BLaER1 (cell line): ENCODE measurements at regions not wholly inside any gene's neighbourhood (a gene's known extent, or its start where the extent isn't known, plus 50 kb on each side); places are given as distances from the start of the nearest gene placed in this dataset.

ENCODE experiments used
- H3K27ac ChIP-seq: shearing (Covaris generic); formaldehyde crosslinking; 2 replicates; pipeline ENCODE4 v1.8.1; 2022
- H3K27me3 ChIP-seq: shearing (Covaris generic); formaldehyde crosslinking; 2 replicates; pipeline ENCODE4 v1.8.1; 2022
- H3K36me3 ChIP-seq: shearing (Covaris generic); formaldehyde crosslinking; 2 replicates; pipeline ENCODE4 v1.8.1; 2022
- H3K4me1 ChIP-seq: shearing (Covaris generic); formaldehyde crosslinking; 2 replicates; pipeline ENCODE4 v1.8.1; 2022
- H3K4me2 ChIP-seq: shearing (Covaris generic); formaldehyde crosslinking; 2 replicates; pipeline ENCODE4 v1.8.1; 2022
- H3K4me3 ChIP-seq: shearing (Covaris generic); formaldehyde crosslinking; 2 replicates; pipeline ENCODE4 v1.8.1; 2022
- H3K9ac ChIP-seq: shearing (Covaris generic); formaldehyde crosslinking; 2 replicates; pipeline ENCODE4 v1.8.1; 2022
- H3K9me3 ChIP-seq: shearing (Covaris generic); formaldehyde crosslinking; 2 replicates; pipeline ENCODE4 v1.8.1; 2022
- H4K20me1 ChIP-seq: shearing (Covaris generic); formaldehyde crosslinking; 2 replicates; pipeline ENCODE4 v1.8.1; 2022
- Cebpa-rat ChIP-seq: shearing (Covaris generic); IDR thresholded peaks from 2 replicates; pipeline ENCODE4 v1.8.1; 2022

- Histone ChIP-seq H3K27me3 (no peaks in the 10 kb centered on the region), H3K4me2 (no peak overlapping the region), H3K36me3 (no peaks in the 10 kb centered on the region), H4K20me1 (no peaks in the 10 kb centered on the region), H3K9ac (no peak overlapping the region), H3K27ac (no peak overlapping the region), H3K4me1 (no peaks in the 10 kb centered on the region), H3K4me3 (no peak overlapping the region), H3K9me3 (no peaks in the 10 kb centered on the region)
- TF ChIP-seq Cebpa-rat: no peak
Observed at GRCh38 chr1:4939266-4939665, 284.9 kb downstream of the AJAP1 start.

- no peak overlapping the region for H3K27ac ChIP-seq
- H3K4me3 ChIP-seq: no peak overlapping the region
- no peaks in the 10 kb centered on the region for H4K20me1 ChIP-seq
- no peak for TF ChIP-seq Cebpa-rat
- no peak overlapping the region for H3K4me2 ChIP-seq
- no peak overlapping the region for H3K9ac ChIP-seq
- H3K36me3 ChIP-seq: no peaks in the 10 kb centered on the region
- no peaks in the 10 kb centered on the region for H3K4me1 ChIP-seq
- no peaks in the 10 kb centered on the region for H3K27me3 ChIP-seq
- H3K9me3 ChIP-seq: no peaks in the 10 kb centered on the region
Observed at GRCh38 chr1:4937876-4938534, 283.6 kb downstream of the AJAP1 start.

- no peak overlapping the region for H3K9ac ChIP-seq
- TF ChIP-seq Cebpa-rat: no peak
- no peaks in the 10 kb centered on the region for H3K27me3 ChIP-seq
- H3K4me3 ChIP-seq: no peak overlapping the region
- H3K36me3 ChIP-seq: no peaks in the 10 kb centered on the region
- H3K4me2 ChIP-seq: no peak overlapping the region
- H3K27ac ChIP-seq: no peak overlapping the region
- H3K4me1 ChIP-seq: peaks cover 8% of the 10 kb centered on the region
- H4K20me1 ChIP-seq: no peaks in the 10 kb centered on the region
- no peaks in the 10 kb centered on the region for H3K9me3 ChIP-seq
Observed at GRCh38 chr1:4935807-4936206, 281.4 kb downstream of the AJAP1 start.

- no peak overlapping the region for H3K9ac ChIP-seq
- peaks cover 11% of the 10 kb centered on the region for H3K4me1 ChIP-seq
- H3K36me3 ChIP-seq: no peaks in the 10 kb centered on the region
- no peaks in the 10 kb centered on the region for H4K20me1 ChIP-seq
- H3K9me3 ChIP-seq: no peaks in the 10 kb centered on the region
- H3K4me2 ChIP-seq: no peak overlapping the region
- no peaks in the 10 kb centered on the region for H3K27me3 ChIP-seq
- TF ChIP-seq Cebpa-rat: no peak
- H3K4me3 ChIP-seq: no peak overlapping the region
- no peak overlapping the region for H3K27ac ChIP-seq
Observed at GRCh38 chr1:4933232-4933631, 278.8 kb downstream of the AJAP1 start.

GRCh38 chr1:4932311-4933030, 278.1 kb downstream of the AJAP1 start:
- H3K27ac ChIP-seq: no peak overlapping the region
- H3K36me3 ChIP-seq: no peaks in the 10 kb centered on the region
- H3K27me3 ChIP-seq: no peaks in the 10 kb centered on the region
- no peaks in the 10 kb centered on the region for H4K20me1 ChIP-seq
- H3K9ac ChIP-seq: no peak overlapping the region
- no peak overlapping the region for H3K4me3 ChIP-seq
- peaks cover 11% of the 10 kb centered on the region for H3K4me1 ChIP-seq
- no peak overlapping the region for H3K4me2 ChIP-seq
- TF ChIP-seq Cebpa-rat: no peak
- no peaks in the 10 kb centered on the region for H3K9me3 ChIP-seq

- H3K9ac ChIP-seq: no peak overlapping the region
Observed at GRCh38 chr1:4931486-4931885, 277.1 kb downstream of the AJAP1 start.

GRCh38 chr1:4928186-4928585, 273.8 kb downstream of the AJAP1 start:
- no peak overlapping the region for H3K27ac ChIP-seq
- H3K4me2 ChIP-seq: no peak overlapping the region
- H3K9me3 ChIP-seq: no peaks in the 10 kb centered on the region
- H3K27me3 ChIP-seq: no peaks in the 10 kb centered on the region
- H3K4me1 ChIP-seq: peaks cover 11% of the 10 kb centered on the region
- peak; percentile 42; the same call in 1 of the 2 replicates for TF ChIP-seq Cebpa-rat
- no peak overlapping the region for H3K9ac ChIP-seq
- H4K20me1 ChIP-seq: no peaks in the 10 kb centered on the region
- no peaks in the 10 kb centered on the region for H3K36me3 ChIP-seq
- H3K4me3 ChIP-seq: no peak overlapping the region

More at GRCh38 chr1:4931486-4931885, 277.1 kb downstream of the AJAP1 start:
- H3K4me1 ChIP-seq: peaks cover 11% of the 10 kb centered on the region
- no peak overlapping the region for H3K4me3 ChIP-seq
- peak overlapping the region; percentile 49 for H3K4me2 ChIP-seq
- H3K27me3 ChIP-seq: no peaks in the 10 kb centered on the region
- H3K9me3 ChIP-seq: no peaks in the 10 kb centered on the region
- no peaks in the 10 kb centered on the region for H3K36me3 ChIP-seq
- H4K20me1 ChIP-seq: no peaks in the 10 kb centered on the region
- no peak for TF ChIP-seq Cebpa-rat
- no peak overlapping the region for H3K27ac ChIP-seq

- Histone ChIP-seq H3K4me1 (no peaks in the 10 kb centered on the region), H3K4me3 (no peak overlapping the region), H3K36me3 (no peaks in the 10 kb centered on the region), H3K9ac (no peak overlapping the region), H3K27me3 (no peaks in the 10 kb centered on the region), H3K27ac (no peak overlapping the region), H3K9me3 (peaks cover 14% of the 10 kb centered on the region), H3K4me2 (no peak overlapping the region), H4K20me1 (no peaks in the 10 kb centered on the region)
- TF ChIP-seq Cebpa-rat: no peak
Observed at GRCh38 chr1:4924356-4924755, 269.9 kb downstream of the AJAP1 start.

- Histone ChIP-seq H3K27me3 (no peaks in the 10 kb centered on the region), H3K4me3 (no peak overlapping the region), H3K4me2 (no peak overlapping the region), H3K36me3 (no peaks in the 10 kb centered on the region), H4K20me1 (no peaks in the 10 kb centered on the region), H3K9ac (no peak overlapping the region), H3K27ac (no peak overlapping the region), H3K4me1 (no peaks in the 10 kb centered on the region), H3K9me3 (peaks cover 15% of the 10 kb centered on the region)
- no peak for TF ChIP-seq Cebpa-rat
Observed at GRCh38 chr1:4916610-4917009, 262.2 kb downstream of the AJAP1 start.

- Histone ChIP-seq H3K9me3 (peaks cover 8% of the 10 kb centered on the region), H3K27ac (no peak overlapping the region), H3K36me3 (no peaks in the 10 kb centered on the region), H3K4me1 (no peaks in the 10 kb centered on the region), H3K9ac (no peak overlapping the region), H3K4me3 (no peak overlapping the region), H3K27me3 (no peaks in the 10 kb centered on the region), H3K4me2 (no peak overlapping the region), H4K20me1 (no peaks in the 10 kb centered on the region)
- TF ChIP-seq Cebpa-rat: no peak
Observed at GRCh38 chr1:4915154-4915553, 260.7 kb downstream of the AJAP1 start.
